NOMO-1 treated with DMSO at 0.1 percent for 48 hours (cell line): ENCODE measurements at regions not wholly inside any gene's neighbourhood (a gene's known extent, or its start where the extent isn't known, plus 50 kb on each side); places are given as distances from the start of the nearest gene placed in this dataset.
A peak's percentile ranks its signal among the peaks of the same experiment; 100 is the strongest.
"Not testable (repeated sequence)": the region's sequence is repeated elsewhere in the genome, so short reads cannot be mapped to it uniquely, and the experiment has no call there.

ENCODE experiments used
- DNase-seq: peaks from one replicate; lab custom pipeline; 2025; ENCODE audit not compliant: unreplicated experiment; lab: John Stamatoyannopoulos, UW

DNA sequence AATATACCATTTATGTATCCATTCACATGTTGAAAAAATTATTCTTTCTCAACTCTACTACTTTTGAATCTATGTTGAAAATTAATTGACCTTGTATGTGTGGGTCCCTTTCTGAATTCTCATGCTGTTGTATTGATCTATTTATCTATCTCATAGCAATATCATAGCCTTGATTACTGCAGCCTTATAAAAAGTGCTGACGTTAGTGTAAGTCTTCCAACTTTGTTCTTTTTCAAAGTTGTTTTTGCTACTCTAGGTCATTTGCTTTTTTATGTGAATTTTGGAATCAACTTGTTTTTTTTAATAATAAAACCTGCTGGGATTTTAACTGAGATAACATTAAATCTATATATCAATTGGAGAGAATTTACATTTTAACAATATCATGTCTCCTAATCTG lies 52.2 kb upstream of the PAX3 start:
- DNase-seq, result no peak

DNA sequence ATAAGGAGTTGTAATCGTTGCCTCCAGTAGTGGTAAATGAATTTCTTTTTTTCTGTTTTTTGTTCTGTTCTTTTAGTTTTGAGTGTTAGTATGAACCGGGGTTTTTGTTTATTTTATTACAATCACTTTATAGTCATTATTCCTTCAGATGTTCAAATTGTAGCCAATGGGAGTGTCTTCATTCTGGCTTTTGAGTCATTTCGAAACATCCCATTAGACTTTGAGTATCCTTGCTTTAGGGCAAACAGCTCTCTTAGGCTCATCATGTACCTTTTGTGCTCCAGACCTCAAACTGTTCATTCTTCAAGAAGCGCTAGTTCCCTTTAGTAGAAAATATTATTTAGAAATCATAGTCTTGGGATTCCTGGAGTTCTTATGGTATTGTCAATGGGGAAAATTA lies 54.2 kb upstream of the PAX3 start:
- no peak for DNase-seq

DNA sequence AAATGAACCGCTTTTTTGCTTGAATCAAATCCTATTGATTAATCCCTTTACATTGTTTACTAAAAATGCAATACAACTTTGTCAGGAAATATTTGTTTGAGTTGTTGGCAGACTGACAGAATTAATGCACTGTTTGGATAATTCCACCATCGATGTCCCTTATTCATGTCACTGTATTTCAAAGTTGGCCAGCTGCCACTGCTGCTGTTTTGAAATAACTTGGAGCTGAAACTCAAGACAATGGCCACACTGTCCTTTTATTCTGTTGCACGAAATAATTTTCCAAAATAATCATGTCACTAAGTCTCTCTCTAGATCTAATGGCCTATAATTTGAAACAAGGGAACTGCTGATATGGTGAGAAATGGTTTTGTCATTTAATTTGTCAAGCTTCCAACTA lies 55.2 kb upstream of the PAX3 start:
- no peak for DNase-seq

DNA sequence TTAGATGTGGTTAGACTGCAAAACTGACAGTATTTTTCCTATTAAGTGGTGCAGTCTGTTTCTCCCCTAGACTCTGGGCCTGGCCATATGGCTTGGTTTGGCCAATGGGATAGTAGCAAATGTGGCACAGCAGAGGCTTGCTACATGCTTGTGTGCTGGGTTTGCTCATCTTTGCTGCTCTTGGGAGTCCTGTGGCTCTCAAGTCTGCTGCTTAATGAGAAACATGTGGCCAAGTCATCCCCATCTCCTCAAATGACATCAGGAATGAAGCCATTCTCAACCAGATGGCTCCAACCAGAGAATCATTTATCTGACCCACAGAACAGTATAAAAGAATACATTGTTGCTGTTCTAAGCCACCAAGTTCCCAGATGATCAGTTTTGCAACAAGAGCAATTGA lies 57.1 kb upstream of the PAX3 start:
- no peak for DNase-seq

GRCh38 chr2:222357930-222358329 lies 59.1 kb upstream of the PAX3 start:
- no peak for DNase-seq

- peak; percentile 58 for DNase-seq
Observed at GRCh38 chr2:222358876-222359275, 60.1 kb upstream of the PAX3 start.

GRCh38 chr2:222360146-222360545 lies 61.3 kb upstream of the PAX3 start:
- DNase-seq, result no peak

DNA sequence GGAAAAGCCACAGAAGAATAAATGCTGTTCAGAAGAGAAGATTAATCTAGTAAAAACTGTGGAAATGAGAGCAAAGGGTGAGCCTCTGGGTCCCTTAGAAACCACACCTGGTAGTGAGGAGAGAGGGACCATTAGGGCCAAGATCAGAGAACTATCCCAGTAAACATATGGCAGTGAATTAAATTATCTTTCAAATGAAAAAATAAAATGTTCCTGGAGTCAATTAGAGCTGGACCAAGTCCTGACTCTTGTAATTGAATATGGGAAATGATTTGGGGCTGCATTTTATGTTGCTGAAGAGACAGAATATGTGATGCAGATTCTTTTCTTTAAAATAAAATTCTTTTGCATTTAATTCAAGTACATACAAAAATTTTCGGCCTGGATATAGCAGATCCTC lies 62.2 kb upstream of the PAX3 start:
- no peak for DNase-seq

DNA sequence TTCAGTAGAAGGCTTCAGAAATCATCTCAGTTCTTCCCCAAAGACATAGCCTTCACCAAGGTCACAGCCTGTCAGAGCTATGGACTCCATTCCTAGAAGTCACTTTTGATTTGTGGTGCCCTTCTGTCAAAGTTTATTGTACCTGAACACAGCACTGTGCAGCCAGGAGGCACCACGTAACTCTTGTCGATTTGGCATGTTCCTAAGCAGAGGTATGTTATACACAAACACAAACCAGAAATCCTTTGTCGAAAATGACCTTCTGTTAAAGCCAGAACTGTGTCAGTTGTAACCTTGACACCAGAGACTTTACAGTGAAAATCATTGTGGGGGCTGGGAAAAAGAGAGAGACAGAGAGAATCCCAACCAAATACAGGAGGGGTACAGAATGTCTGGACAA lies 62.6 kb upstream of the SGPP2 start:
- no peak for DNase-seq

GRCh38 chr2:222362336-222362735 lies 62.0 kb upstream of the SGPP2 start:
- no peak for DNase-seq

- peak; percentile 69 for DNase-seq
Observed at GRCh38 chr2:222364285-222364895, 60.0 kb upstream of the SGPP2 start.

DNA sequence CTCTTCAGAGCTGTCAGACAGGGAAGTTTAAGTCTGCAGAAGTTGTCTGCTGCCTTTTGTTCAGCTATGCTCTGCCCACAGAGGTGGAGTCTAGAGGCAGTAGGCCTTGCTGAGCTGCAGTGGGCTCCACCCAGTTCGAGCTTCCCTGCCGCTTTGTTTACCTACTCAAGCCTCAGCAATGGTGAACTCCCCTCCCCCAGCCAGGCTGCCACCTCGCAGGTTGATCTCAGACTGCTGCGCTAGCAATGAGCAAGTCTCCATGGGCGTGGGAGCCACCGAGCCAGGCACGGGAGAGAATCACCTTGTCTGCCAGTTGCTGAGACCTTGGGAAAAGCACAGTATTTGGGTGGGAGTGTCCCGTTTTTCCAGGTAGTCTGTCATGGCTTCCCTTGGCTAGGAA lies 56.1 kb upstream of the SGPP2 start:
- DNase-seq, result not testable (repeated sequence)

DNA sequence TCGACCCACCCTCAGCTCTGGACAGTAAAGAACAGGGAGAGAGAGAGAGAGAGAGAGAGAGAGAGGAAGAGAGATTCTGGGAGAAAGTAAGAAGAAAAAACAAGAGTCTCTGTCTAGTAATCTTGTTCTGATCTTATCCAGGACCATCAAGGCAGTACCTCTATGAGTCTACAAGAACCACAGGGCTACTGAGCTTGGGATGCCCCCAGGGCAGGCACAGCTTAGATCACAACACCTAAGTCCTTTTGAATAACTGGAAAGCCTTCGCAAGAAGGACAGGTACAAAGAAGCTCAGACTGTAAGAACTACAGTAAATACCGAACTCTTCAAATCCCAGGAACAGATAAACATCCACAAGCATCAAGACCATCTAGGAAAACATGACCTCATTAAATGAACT lies 51.4 kb upstream of the SGPP2 start:
- DNase-seq, result no peak
